Hypothalamus (tissue), 51 donors: ENCODE measurements at regions not wholly inside any gene's neighbourhood (a gene's known extent, or its start where the extent isn't known, plus 50 kb on each side); places are given as distances from the start of the nearest gene placed in this dataset.
"Not testable (repeated sequence)": the region's sequence is repeated elsewhere in the genome, so short reads cannot be mapped to it uniquely, and the experiment has no call there.

ENCODE experiments used
- DNase-seq, 51 donors: peaks; one replicate each; lab custom pipeline; 2025; lab: John Stamatoyannopoulos, UW

DNA sequence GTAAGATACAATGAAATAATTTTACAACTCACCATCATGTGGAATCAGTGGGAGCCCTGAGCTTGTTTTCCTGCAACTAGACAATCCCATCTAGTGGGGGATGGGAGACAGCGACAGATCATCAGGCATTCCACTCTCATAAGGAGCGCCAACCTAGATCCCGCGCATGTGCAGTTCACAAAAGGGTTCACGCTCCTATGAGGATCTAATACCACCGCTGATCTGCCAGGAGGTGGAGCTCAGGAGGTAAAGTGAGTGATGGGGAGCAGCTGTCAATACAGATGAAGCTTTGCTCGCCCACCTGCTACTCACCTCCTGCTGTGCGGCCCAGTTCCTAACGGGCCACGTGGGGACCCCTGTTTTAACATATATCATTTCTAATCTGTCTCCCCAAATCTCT lies 165.7 kb upstream of the MXRA5 start:
- not testable (repeated sequence) for DNase-seq

DNA sequence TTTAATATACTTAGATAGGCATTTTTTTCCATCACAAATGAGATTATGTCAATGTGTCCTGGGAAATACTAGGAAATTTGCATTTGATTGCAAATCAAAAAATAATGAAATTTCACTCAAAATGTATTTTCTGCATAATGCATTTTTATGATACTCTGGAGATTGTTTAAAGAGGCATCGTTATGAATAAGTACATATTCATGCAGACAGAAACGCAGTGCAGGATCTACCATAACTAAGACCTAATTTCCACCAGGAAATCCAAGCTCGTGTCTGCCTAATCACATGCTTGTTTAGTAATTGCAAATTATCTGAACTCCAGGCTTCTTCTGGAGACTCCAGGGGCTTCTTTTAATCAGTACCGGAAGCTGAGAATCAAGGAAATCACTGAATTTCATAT lies 163.5 kb upstream of the MXRA5 start:
- no peak for DNase-seq

DNA sequence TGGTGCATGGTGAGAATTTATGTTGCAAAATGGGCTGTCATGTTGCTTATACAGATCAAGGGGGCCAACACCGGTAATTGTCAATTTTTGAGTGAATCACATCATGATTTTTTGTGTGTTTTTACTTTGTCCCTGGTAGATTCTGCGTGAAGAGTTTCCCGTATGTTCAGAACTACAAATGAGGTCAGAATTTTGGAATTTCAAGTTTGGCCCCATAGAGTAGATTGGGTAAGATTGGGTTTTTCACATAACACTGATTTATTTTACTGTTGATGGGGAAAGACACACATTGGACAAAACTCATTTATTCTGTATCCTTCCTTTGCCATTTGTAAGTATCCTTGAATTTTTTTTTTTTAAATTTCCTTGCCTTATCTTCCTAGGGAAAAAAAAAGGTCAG lies 158.5 kb upstream of the MXRA5 start:
- DNase-seq, result no peak

DNA sequence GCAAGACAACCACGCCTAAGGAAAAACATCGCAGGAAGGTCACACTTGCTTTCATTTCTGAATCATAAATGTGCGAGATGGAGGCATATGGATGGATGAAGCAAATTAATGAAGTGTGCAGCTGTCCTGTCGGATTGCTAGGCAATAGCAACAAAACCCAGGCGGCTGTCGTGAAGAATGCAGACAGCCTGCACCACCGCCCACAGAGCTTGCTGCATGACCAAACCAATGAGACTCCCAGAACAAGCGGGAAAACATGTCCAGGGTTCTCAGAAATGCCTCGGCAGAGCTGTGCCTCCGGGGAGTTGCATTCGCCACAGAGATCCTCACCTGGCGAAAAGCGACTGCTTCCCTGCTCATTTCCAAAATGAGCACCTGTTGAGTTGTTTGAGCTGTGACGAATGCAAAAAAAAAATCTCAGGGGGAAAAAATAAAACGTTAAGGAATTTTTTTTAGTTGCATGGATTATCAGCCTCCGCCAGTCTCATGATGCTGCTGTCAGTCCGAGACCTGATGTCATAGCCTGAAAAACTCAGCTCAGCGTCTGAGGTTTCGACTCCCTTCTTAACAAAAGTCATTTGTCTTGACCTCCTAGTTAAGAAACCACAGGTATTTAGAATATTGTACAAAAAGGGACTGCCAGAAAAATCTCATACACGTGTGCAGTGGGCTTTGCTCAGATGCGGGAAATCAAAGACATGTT lies 155.5 kb upstream of the MXRA5 start:
- DNase-seq, result no peak

DNA sequence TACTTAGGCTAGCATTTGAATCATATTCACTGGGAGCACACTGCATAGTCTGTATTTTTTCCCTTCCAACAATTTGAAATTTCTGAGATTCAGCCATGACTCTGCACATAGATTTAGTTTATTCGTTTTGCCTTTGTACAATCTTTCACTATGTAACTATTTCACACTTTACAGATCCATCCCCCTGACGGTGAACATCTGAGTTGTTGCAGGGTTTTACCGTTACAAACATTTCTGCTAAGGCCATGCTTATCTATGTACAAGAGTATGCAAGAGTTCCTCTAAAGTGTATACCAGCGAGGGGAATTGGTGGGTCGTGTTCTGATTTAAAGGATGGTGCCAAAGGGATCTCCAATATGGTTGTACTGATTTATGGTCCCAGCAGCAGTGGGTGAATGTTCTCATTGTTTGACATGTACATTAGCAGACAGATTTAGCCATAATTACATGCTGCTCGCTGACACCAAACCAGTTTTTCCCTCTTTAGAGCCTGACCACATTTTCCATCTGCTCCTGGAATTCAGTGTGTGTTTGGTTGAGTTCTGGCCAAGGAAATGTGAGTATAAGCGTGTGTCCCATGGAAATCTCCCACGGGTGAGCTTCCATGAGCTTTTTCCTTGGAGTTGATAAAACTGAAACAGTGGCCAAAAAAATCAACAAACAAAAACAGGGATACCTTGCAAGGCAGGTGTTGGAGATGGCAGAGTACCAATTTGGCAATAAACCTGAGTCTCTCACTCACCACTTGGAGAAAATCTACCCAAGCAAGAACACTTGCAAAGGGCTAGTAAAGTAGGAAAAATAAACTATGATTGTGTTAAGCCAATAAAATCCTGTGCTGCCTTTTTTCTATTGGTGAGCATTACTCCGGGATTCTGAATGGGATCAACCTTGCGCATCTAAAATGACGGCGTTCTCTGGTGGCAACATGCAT lies 149.7 kb upstream of the MXRA5 start:
- not testable (repeated sequence) for DNase-seq

DNA sequence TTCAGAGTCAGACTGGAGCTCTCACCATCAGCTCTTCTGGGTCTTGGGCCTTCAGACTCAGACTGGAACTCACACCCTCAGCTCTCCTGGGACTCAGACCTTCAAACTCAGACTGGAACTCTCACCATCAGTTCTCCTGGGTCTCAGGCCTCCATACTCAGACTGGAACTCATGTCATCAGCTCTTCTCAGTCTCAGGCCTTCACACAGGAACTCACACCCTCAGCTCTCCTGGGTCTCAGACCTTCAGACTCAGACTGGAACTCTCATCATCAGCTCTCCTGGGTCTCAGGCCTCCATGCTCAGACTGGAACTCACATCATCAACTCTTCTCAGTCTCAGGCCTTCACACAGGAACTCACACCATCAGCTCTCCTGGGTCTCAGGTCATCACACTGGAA lies 147.2 kb upstream of the MXRA5 start:
- DNase-seq, result no peak

DNA sequence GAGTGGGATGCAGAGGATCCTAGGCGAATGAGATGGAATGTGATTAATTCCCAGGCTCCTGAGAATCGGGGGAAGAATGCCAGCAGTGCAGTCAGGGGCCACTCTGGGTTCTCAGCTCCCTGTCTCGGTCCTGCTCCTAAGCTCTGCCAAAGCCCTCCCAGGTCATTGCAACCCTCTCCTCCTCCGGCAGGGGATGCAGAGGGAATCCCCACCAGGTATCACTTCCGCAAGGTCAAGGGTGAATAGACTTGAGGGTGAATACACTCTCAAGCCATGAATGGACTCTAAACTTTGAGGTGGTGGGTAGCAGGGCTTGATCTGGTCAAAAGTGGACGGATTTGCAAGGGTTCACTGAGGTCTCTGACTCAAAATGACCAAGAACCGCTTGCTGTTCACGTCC lies 139.3 kb upstream of the MXRA5 start:
- DNase-seq, result no peak

DNA sequence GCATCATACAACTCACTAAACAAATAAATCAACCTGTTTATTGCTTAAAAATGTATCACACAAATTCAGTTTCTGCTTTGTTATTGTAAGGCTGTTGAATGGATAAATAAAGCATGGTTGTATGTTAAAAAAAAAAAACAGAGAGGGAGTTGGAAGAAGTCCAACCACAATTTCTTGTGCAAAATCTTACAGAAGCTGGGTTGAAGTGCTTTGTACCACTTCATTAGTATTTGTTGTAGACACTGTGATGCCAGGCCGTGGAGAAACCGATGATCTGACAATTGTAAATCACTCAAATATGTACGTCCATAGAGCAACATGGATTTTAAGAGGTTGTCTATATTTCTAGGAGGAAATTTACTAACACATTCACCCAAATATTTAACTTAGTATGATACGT lies 132.6 kb upstream of the MXRA5 start:
- DNase-seq, result no peak

DNA sequence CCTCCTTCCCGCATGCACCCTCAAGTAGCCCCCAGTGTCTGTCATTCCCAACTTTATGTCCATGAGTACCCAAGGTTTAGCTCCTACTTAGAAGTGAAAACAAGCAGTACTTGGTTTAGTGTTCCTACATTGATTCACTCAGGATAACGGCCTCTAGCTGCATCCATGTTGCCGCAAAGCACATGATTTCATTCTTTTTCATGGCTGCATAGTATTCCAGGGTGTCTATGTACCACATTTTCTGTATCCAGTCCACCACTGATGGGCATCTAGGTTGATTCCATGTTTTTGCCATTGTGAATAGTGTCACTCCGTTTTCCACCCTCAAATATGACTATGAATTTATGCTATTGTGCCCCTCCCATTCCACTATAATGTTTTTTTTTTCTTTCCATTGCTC lies 130.5 kb upstream of the MXRA5 start:
- no peak for DNase-seq

DNA sequence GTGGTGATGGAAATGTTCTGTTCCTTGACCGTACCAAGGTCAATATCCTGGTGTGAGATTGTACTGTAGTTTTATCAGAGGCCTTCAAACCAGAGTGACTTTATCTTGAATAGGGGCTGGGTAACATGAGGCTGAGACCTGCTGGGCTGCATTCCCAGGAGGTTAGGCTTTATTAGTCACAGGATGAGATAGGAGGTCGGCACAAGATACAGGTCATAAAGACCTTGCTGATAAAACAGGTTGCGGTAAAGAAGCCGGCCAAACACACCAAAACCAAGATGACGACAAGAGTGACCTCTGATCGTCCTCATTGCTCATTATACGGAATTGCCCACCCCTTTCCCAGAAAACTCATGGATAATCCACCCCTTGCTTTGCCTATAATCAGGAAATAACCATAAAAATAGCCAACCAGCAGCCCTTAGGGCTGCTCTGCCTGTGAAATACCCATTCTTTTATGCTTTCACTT lies 123.8 kb upstream of the MXRA5 start:
- DNase-seq, result not testable (repeated sequence)

DNA sequence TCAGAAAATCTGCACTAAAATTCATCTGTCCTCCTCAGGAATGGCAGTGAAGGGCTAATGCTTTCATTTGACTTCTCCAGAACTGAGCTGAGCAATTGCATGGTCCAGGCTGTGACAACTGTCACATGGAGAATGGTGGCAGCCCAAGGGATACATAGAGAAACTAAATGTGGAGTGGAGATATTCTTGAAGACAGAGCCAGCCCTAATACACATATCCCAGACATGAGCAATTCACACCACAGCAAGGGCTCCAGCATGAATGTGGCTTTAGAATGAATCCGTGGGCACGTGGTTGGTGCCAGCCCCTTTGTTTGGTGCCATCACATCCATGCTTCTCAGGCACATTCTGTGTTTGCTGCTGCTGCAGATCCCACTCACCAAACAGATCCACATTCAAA lies 121.6 kb upstream of the MXRA5 start:
- DNase-seq, result no peak

DNA sequence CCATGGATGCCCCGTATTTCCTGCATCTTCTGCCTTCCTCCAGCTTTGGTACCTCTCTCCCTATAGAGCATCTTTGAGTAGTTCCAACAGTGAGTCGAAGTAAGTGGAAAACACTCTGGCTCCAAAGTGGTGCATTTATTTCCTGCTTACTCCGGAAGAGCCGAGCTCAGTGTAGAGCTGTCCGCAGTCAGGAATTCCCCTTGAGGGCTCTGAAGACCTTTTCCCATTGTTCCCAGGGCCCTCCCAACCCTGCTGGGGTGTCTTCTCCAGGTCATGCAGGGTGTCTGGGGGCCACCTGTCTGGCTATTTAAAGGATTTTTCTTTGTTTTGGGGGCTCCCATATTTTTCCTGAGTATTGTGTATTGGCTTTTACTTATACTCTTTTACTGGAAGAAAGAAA lies 118.6 kb upstream of the MXRA5 start:
- no peak for DNase-seq

DNA sequence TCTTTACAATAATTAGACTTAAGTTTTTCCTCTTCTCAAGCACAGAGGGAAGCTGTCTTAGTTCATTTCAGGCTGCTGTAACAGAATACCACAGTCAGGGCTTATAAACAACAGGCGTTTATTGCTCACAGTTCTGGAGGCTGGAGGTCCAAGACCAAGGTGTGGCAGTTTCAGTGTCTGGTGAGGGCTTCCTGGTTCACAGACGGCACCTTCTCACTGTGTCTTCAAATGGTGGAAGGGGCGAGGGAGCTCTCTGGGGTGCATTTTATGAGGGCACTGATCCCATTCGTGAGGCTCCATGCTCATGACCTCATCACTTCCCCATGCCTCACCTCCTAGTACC lies 115.7 kb upstream of the MXRA5 start:
- DNase-seq, result no peak

DNA sequence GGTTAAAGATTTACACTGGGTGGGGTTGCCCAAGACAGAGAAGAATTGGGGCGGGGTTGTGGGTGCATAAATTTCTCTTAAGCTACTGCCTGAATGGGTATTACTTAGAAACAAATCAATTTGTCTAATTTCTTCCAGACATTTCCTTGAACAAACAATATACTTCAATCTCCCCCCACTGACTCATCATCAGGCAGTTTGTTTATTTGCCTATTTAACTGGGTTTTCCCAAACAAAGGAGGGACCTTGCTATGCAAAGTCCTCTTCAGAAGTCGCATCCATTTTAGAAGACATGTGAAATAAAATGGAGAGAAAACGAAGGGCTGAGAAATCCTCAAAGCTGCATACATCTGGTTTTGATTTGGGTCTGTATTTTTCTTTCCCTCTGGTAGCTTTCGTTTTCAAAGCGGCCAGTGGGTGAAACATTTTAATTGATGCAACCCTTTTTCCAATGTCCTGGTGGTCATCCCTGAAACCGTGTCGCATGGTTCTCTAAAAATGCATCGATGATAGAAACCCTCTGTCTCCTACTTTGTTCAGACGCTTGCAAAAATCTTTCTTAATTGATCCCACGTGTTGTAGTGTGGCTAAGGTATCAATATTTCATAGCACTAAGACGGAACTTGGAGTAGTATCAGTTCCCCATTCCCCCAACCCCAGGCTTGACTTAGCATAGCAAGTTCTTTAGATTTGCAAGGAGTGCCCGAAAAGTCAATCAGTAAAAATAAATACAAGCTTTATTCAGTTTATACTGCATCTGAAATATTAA lies 115.1 kb upstream of the MXRA5 start:
- no peak for DNase-seq

DNA sequence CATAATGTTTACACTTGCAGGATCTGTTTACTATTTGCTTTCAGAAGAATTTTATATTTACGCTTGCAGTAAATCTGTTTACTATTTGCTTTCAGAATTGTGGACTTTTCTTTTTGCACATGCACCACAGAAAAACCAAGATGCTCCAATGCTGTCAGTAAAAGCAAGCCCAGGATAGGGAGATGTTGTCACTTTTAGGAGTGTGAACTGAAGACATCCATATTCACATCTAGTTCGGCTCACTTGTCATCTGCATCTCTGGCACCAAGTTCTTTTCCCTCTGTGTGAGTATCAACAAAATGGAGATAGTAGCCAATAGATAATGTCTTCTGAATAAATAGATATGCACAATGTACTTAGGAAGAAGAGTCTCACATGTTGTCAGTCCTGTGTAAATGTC lies 109.3 kb upstream of the MXRA5 start:
- no peak for DNase-seq

DNA sequence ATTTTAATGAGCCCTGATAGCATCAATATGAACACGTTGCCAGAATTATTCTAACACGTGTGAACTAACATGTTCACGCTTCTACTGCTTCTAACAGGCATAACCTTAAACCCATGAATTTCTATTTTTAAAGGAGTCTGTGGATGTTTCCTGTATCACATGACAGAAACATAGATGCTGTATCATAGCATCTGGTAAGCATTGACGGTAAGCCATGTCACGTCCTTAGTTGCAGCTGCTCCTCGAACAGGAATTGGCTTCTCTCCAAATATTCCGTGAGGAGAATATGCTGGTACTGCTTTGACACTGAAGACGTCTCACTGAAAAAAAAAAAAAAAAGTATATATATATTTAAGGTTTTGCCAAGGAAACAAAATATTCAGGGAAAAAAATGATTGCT lies 105.1 kb upstream of the MXRA5 start:
- no peak for DNase-seq

DNA sequence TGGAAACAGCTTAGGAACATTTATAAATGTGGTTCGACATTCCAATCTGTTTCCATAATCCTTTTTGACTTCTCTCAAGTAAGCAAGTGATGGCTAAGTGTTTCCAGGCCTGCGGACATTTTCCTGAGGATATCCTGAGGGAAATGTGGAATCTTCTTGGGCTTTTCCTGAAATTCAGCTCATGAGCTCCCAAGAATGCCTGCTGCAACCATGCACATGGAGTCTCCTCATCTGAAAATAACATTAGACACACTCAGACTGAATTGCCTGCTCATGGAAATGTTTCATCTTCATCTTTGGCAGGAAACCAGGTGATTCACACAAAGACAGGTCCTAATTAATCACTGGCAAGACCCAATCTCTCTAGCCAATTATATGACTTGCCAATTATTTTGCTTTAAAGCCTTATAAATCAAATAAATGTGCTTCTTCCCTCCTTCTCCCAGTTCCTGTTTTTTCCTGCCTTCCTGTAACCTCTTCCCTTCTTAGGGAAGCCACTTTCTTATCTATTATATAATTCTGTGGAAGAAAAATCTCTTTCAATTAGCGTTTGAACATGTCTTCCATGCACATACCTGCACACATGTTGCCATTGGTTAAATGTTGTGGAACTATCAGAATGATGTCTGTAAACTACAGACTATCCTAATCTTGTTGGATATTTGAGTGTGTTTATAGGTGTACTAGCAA lies 104.6 kb upstream of the MXRA5 start:
- DNase-seq, result no peak

DNA sequence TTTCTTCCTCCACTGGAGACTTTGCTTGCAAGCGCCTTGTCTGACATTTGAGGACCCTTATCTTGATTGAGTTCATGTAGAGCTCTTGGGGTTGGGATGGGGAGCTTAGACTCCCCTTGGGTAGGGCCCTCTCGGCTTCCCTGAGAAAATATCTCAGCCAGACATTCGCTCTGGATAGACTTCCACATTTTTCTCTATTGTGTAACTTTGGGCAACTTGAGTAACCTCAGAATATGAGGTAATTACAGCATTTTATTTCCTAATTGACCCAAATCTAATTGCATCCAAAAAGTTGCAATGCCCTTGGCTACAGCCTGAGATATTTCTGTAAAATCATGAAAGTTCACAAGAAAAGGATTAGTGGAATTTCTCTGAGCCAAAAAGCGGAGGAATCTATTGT lies 102.8 kb upstream of the MXRA5 start:
- DNase-seq, result no peak

DNA sequence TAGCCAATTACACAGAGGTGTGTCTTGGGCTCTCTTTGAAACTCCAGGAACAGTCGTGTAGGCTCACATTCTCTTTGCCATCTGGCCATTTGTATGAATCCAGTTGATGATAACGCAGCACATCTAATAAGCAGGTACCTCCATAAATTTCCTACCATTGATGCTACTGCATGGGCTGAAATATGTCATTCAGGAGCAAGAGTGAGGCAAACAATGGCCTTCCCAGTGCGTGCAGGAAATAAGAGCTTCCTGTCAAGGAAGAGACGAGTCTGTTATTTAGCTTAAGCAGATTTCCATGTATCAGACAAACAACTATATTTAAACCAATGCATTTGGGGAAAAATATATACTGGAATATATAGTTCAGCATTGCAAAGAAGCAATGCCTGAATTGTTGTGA lies 102.1 kb upstream of the MXRA5 start:
- DNase-seq, result no peak

DNA sequence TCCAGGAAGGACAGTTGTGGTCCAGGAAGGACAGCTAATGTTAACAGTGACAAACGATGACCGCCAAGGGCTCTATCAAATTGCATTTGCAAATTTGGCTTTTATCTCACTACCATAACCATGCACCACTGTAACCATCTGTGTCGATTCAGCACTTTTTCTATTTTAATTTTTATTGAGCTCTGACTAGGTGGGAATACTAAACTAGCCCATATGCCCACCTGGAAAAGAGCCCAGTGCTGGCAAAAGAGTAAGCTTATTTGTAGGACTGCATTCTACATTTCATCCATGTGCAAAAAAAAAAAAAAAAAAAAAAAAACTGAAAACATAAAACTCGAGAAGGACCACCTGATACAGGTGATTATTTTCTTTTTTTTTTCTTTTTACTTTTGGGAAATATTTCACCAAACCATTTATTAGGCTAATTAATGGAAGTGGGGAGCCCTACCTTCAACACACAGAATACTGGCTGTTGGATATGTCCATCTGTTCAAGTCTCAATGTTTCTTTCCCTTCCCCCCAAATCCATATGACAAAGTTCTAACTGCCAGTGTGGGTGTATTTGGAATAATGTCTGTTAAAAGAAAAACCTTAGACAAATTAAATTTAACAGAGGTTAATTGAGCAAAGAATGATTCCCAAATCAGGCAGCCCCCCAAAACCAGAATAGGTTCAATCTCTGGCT lies 99.5 kb upstream of the MXRA5 start:
- no peak for DNase-seq
